ENCODE measurements at regions not wholly inside any gene's neighbourhood (a gene's known extent, or its start where the extent isn't known, plus 50 kb on each side); places are given as distances from the start of the nearest gene placed in this dataset.
A peak's percentile ranks its signal among the peaks of the same experiment; 100 is the strongest.
"Not testable (repeated sequence)": the region's sequence is repeated elsewhere in the genome, so short reads cannot be mapped to it uniquely, and the experiment has no call there.

GRCh38 chr18:30800800-30801199 lies 241.7 kb downstream of the DSC3 start:
- Histone ChIP-seq H3K9me3 (replicated peaks in 1 of 11) (no peaks in the 10 kb centered on the region), H4K20me1 (no peaks in the 10 kb centered on the region), H3K4me1 (no peaks in the 10 kb centered on the region), H3K4me3 (no peak overlapping the region), H3K36me3 (no peaks in the 10 kb centered on the region), H3K27me3 (no peaks in the 10 kb centered on the region), H3K27ac (no peak overlapping the region), H3K9ac (no peak overlapping the region), H3K4me2 (no peak overlapping the region)
- TF ChIP-seq Cebpa-rat (IDR thresholded peaks at IDR 0.05), result no peak

DNA sequence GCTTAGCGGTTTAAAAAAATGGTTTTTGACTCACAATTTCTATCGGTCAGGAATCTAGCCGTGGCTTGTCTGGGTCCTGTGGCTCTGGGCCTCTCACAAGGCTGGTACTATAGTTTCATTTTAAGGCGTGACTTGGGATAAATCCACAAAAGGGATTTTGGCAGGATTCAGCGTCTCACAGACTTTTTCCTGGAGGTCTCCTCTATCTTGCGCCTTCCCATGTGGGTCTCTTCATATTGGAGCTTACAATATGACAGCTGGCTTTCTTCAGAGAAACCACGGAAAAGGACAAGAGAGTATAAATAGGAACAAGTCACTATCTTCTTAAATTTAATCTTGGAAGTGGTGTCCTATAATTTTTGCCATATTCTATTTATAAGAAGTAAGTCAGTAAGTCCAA lies 250.5 kb downstream of the DSC3 start:
- H3K36me3 ChIP-seq, result no peaks in the 10 kb centered on the region

GRCh38 chr18:30788411-30788991 lies 254.0 kb downstream of the DSC3 start:
- not testable (repeated sequence) for H3K36me3 ChIP-seq; H3K9me3 ChIP-seq (replicated peaks in 1 of 11); H3K4me1 ChIP-seq; H3K27me3 ChIP-seq; H3K4me3 ChIP-seq; H3K9ac ChIP-seq; H4K20me1 ChIP-seq; H3K27ac ChIP-seq; H3K4me2 ChIP-seq

More for the DNA sequence above, 250.5 kb downstream of the DSC3 start:
- TF ChIP-seq Cebpa-rat (IDR thresholded peaks at IDR 0.05), result no peak
- Histone ChIP-seq H3K4me3 (no peak overlapping the region), H4K20me1 (no peaks in the 10 kb centered on the region), H3K4me2 (no peak overlapping the region), H3K27ac (no peak overlapping the region), H3K9ac (no peak overlapping the region), H3K4me1 (no peaks in the 10 kb centered on the region), H3K27me3 (no peaks in the 10 kb centered on the region), H3K9me3 (replicated peaks in 1 of 11) (peaks cover 0 to 6% (median 0%) of the 10 kb centered on the region in 11 experiments; a peak in 4 of 22 replicates)

- H4K20me1 ChIP-seq, result no peaks in the 10 kb centered on the region
- no peak overlapping the region for H3K27ac ChIP-seq
- H3K27me3 ChIP-seq, result no peaks in the 10 kb centered on the region
- H3K9ac ChIP-seq, result no peak overlapping the region
- no peak overlapping the region for H3K4me3 ChIP-seq
- H3K9me3 ChIP-seq (replicated peaks in 1 of 11), result peaks cover 0 to 11% (median 3%) of the 10 kb centered on the region in 11 experiments; a peak in 8 of 22 replicates
- no peak for TF ChIP-seq Cebpa-rat (IDR thresholded peaks at IDR 0.05)
- H3K4me1 ChIP-seq, result no peaks in the 10 kb centered on the region
- H3K4me2 ChIP-seq, result no peak overlapping the region
- H3K36me3 ChIP-seq, result no peaks in the 10 kb centered on the region
Observed at GRCh38 chr18:30787410-30787809, 255.1 kb downstream of the DSC3 start.

- no peaks in the 10 kb centered on the region for H3K36me3 ChIP-seq
- H3K27me3 ChIP-seq, result no peaks in the 10 kb centered on the region
- H3K9ac ChIP-seq, result no peak overlapping the region
- H3K4me3 ChIP-seq, result no peak overlapping the region
- H3K27ac ChIP-seq, result no peak overlapping the region
- H3K9me3 ChIP-seq (replicated peaks in 1 of 11), result peaks cover 8 to 18% (median 13%) of the 10 kb centered on the region in 11 experiments; a peak in 18 of 22 replicates
- no peaks in the 10 kb centered on the region for H4K20me1 ChIP-seq
- H3K4me1 ChIP-seq, result no peaks in the 10 kb centered on the region
- no peak overlapping the region for H3K4me2 ChIP-seq
- no peak for TF ChIP-seq Cebpa-rat (IDR thresholded peaks at IDR 0.05)
Observed at GRCh38 chr18:30781601-30782000, 260.9 kb downstream of the DSC3 start.

- TF ChIP-seq Cebpa-rat (IDR thresholded peaks at IDR 0.05), result no peak
- Histone ChIP-seq H3K9me3 (replicated peaks in 1 of 11) (peaks cover 5 to 21% (median 14%) of the 10 kb centered on the region in 11 experiments; a peak in 15 of 22 replicates), H3K4me3 (no peak overlapping the region), H3K27ac (no peak overlapping the region), H3K4me1 (no peaks in the 10 kb centered on the region), H3K27me3 (no peaks in the 10 kb centered on the region), H3K4me2 (no peak overlapping the region), H4K20me1 (no peaks in the 10 kb centered on the region), H3K36me3 (no peaks in the 10 kb centered on the region), H3K9ac (no peak overlapping the region)
Observed at GRCh38 chr18:30775629-30776028, 266.9 kb downstream of the DSC3 start.

DNA sequence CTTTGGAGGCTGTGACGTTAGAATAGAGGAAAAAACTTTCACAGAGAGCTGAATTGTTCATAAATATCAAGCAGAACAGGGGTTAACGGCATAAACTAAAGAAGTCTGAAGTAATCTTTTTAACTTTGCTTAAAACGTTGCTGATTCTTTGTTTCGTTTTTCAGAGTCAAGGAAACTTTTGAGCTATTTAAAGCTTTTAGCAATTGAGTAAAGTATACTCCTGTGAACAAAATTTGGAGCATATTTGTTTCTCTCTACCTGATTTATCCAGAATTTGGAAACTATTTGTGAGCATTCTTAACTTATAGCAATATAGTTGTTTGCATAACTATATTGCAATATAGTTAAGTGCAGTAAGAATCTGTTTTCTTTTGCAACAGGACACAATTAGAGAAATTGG lies 270.4 kb downstream of the DSC3 start:
- H3K4me2 ChIP-seq, H4K20me1 ChIP-seq, H3K27ac ChIP-seq, H3K27me3 ChIP-seq, H3K4me1 ChIP-seq, H3K4me3 ChIP-seq, H3K9ac ChIP-seq, H3K36me3 ChIP-seq: not testable (repeated sequence)
- H3K9me3 ChIP-seq (replicated peaks in 1 of 11), result peaks cover 5 to 21% (median 14%) of the 10 kb centered on the region in 11 experiments; a peak in 14 of 22 replicates

GRCh38 chr18:30766053-30766452 lies 276.5 kb downstream of the DSC3 start:
- no peaks in the 10 kb centered on the region for H3K4me1 ChIP-seq
- H4K20me1 ChIP-seq, result no peaks in the 10 kb centered on the region
- no peak overlapping the region for H3K4me3 ChIP-seq
- H3K36me3 ChIP-seq, result no peaks in the 10 kb centered on the region
- H3K4me2 ChIP-seq, result no peak overlapping the region
- no peaks in the 10 kb centered on the region for H3K27me3 ChIP-seq
- peaks cover 0 to 2% (median 0%) of the 10 kb centered on the region in 11 experiments; a peak in 5 of 22 replicates for H3K9me3 ChIP-seq (replicated peaks in 1 of 11)
- no peak for TF ChIP-seq Cebpa-rat (IDR thresholded peaks at IDR 0.05)
- no peak overlapping the region for H3K9ac ChIP-seq
- H3K27ac ChIP-seq, result no peak overlapping the region

GRCh38 chr18:30765247-30765646 lies 277.3 kb downstream of the DSC3 start:
- Histone ChIP-seq H3K9me3 (replicated peaks in 1 of 11) (no peaks in the 10 kb centered on the region), H3K9ac (no peak overlapping the region), H3K4me2 (no peak overlapping the region), H3K4me3 (no peak overlapping the region), H3K27me3 (no peaks in the 10 kb centered on the region), H3K27ac (no peak overlapping the region), H3K4me1 (no peaks in the 10 kb centered on the region), H4K20me1 (no peaks in the 10 kb centered on the region), H3K36me3 (no peaks in the 10 kb centered on the region)
- peak in 3 of 11 experiments; percentile 11 to 30 (median 18); a peak in 4 of 22 replicates for TF ChIP-seq Cebpa-rat (IDR thresholded peaks at IDR 0.05)

- no peak overlapping the region for H3K4me3 ChIP-seq
- no peaks in the 10 kb centered on the region for H4K20me1 ChIP-seq
- TF ChIP-seq Cebpa-rat (IDR thresholded peaks at IDR 0.05), result no peak
- H3K4me2 ChIP-seq, result no peak overlapping the region
- H3K36me3 ChIP-seq, result no peaks in the 10 kb centered on the region
- no peaks in the 10 kb centered on the region for H3K9me3 ChIP-seq (replicated peaks in 1 of 11)
- H3K27me3 ChIP-seq, result no peaks in the 10 kb centered on the region
- no peak overlapping the region for H3K27ac ChIP-seq
- H3K9ac ChIP-seq, result no peak overlapping the region
- H3K4me1 ChIP-seq, result no peaks in the 10 kb centered on the region
Observed at GRCh38 chr18:30763902-30764350, 278.6 kb downstream of the DSC3 start.

All from BLaER1 treated with 17β-estradiol and CSF1 and Interleukin-3, amounts not matched to agents 10 nM and 100 nM (cell line).